A549 (cell line): ENCODE measurements at regions not wholly inside any gene's neighbourhood (a gene's known extent, or its start where the extent isn't known, plus 50 kb on each side); places are given as distances from the start of the nearest gene placed in this dataset.

ENCODE experiments used
- CBX2 ChIP-seq: fragments of 200-600 bp; sonication (generic); IDR thresholded peaks from 2 replicates; pipeline ENCODE4 v1.6.1; 2016; ENCODE audit warnings: low read depth, mild to moderate bottlenecking, borderline replicate concordance
- CBX8 ChIP-seq: fragments of 200-600 bp; sonication (generic); IDR thresholded peaks from 2 replicates; pipeline ENCODE4 v1.6.1; 2016
- EHF ChIP-seq: fragments of 250-450 bp; sonication (Bioruptor Pico); IDR thresholded peaks from 2 replicates; pipeline ENCODE4 v1.5.0; 2020; ENCODE audit warnings: mild to moderate bottlenecking
- EP300 ChIP-seq, 2 experiments: fragments of >200 bp; sonication (Bioruptor Twin); formaldehyde crosslinking; IDR thresholded peaks; 2 replicates in 1 of 2; 3 replicates in 1 of 2; pipeline ENCODE4 v1.6.1; 2016 to 2017
- ESRRA ChIP-seq: fragments of 150-350 bp; IDR thresholded peaks from 2 replicates; pipeline ENCODE4 v1.6.1; 2014; ENCODE audit warnings: mild to moderate bottlenecking, low read length, borderline replicate concordance
- KDM1A ChIP-seq: fragments of 200-600 bp; sonication (generic); IDR thresholded peaks from 2 replicates; pipeline ENCODE4 v1.6.1; 2016; ENCODE audit warnings: low read depth, mild to moderate bottlenecking
- MAZ ChIP-seq: fragments of 150-350 bp; IDR thresholded peaks from 2 replicates; pipeline ENCODE4 v1.6.1; 2014; ENCODE audit warnings: antibody characterized with exemption, low read depth, low read length, borderline replicate concordance
- POLR2A ChIP-seq: IDR thresholded peaks from 2 replicates; pipeline ENCODE4 v1.6.1; 2012; ENCODE audit warnings: mild to moderate bottlenecking, low read length
- POLR2AphosphoS2 ChIP-seq: conservative IDR thresholded peaks from 2 replicates; pipeline ENCODE4 v1.6.1; 2012; ENCODE audit warnings: low read length, improper control_type of control experiment, inconsistent platforms
- RARB ChIP-seq: fragments of 250-450 bp; sonication (Bioruptor Pico); IDR thresholded peaks from 2 replicates; pipeline ENCODE4 v1.8.0; 2021; ENCODE audit warnings: mild to moderate bottlenecking, moderate library complexity
- SMC3 ChIP-seq: fragments of >200 bp; sonication (Bioruptor Twin); formaldehyde crosslinking; IDR thresholded peaks from 3 replicates; pipeline ENCODE4 v1.6.1; 2018; ENCODE audit warnings: inconsistent platforms
- TF ChIP-seq, protein P1 (sequence below): fragments of >200 bp; sonication (Bioruptor Twin); formaldehyde crosslinking; IDR thresholded peaks from 3 replicates; pipeline ENCODE4 v1.5.1; 2016

DNA sequence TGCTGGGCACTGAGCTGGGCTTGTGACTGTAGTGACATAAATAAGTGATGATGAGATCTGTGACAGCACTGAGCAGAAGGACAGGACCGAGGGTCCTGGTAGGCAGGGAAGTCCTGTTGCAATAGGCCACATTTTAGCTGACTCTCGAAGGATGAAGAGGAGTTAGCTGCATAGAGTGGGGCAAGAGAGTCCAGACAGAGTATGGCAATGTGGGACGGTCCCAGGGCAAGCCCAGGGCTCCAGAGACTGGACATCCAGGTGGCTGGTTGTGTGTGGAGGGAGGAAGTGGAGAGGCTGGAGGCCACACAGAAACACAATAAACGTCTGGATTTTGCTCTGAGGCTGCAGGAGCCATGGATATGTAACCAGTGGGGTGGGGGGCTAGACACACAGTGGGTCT is 64.5 kb upstream of the ZNF423 start:
- TF ChIP-seq CBX2: no peak
- TF ChIP-seq POLR2A: no peak
- TF ChIP-seq SMC3: no peak
- TF ChIP-seq ESRRA: no peak
- no peak for TF ChIP-seq KDM1A
- no peak for TF ChIP-seq CBX8
- TF ChIP-seq, protein P1, sequence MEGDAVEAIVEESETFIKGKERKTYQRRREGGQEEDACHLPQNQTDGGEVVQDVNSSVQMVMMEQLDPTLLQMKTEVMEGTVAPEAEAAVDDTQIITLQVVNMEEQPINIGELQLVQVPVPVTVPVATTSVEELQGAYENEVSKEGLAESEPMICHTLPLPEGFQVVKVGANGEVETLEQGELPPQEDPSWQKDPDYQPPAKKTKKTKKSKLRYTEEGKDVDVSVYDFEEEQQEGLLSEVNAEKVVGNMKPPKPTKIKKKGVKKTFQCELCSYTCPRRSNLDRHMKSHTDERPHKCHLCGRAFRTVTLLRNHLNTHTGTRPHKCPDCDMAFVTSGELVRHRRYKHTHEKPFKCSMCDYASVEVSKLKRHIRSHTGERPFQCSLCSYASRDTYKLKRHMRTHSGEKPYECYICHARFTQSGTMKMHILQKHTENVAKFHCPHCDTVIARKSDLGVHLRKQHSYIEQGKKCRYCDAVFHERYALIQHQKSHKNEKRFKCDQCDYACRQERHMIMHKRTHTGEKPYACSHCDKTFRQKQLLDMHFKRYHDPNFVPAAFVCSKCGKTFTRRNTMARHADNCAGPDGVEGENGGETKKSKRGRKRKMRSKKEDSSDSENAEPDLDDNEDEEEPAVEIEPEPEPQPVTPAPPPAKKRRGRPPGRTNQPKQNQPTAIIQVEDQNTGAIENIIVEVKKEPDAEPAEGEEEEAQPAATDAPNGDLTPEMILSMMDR: no peak
- TF ChIP-seq MAZ: no peak
- TF ChIP-seq EHF (CRISPR knock-in tag): no peak
- no peak for TF ChIP-seq POLR2AphosphoS2
- no peak for TF ChIP-seq RARB (CRISPR knock-in tag)
- TF ChIP-seq EP300 (IDR thresholded peaks at IDR 0.05): no peak
